Fibroblast of skin of back (primary cell): ENCODE measurements at regions not wholly inside any gene's neighbourhood (a gene's known extent, or its start where the extent isn't known, plus 50 kb on each side); places are given as distances from the start of the nearest gene placed in this dataset.
"Not testable (repeated sequence)": the region's sequence is repeated elsewhere in the genome, so short reads cannot be mapped to it uniquely, and the experiment has no call there.

Source experiments
- DNase-seq: peaks from one replicate; pipeline ENCODE4 v3.0.0-alpha.2; 2013

DNA sequence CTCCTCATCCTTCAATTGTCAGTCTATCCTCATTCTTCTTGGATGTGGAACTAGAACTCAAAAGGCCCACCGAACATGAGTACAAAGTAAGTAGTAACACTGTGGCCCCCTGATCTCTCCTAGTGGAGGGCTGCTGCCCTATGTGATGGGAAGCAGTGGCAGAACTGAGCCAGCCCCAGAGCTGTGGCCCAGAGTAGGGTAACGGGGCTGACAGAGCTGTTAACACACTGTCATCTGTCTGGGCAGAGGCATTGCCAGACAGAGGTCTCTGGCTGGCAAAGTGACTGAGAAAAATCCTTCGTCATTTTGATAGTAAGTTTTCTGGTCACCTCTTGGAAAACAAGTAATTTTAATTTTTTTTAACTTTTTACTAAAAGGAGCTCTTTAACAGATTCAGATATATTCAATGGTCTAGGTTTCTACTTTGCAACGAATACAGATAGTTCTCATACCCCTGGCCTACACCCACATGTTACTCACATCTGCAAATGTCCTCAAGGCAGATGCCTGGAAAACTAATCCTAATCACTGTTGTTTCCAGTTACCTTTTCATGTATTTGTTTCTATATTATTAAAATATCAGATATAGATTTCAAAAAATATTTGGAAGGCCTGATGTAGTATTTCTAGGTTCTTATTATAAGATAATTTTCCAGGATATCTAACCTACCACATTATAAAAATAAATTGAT lies 588.7 kb downstream of the CPS1 start:
- no peak for DNase-seq

DNA sequence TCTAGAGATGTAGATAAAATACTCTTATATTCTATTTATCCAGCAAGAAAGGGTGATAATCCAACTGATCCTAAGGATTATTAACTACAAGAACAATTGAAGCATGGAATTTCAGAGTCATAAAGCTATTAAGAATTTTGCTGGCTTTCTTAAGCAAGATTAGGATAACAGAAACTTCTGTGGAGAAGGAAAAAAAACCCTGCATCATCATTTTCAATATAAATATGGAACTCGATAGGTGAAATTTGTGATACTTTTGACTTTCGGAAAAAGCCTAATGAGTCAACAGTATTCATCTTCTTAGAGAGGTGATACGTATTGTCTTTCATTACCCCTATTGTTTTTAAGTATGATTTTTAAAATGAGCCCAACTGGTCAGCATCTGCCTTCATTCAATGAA lies 593.3 kb downstream of the CPS1 start:
- no peak for DNase-seq

DNA sequence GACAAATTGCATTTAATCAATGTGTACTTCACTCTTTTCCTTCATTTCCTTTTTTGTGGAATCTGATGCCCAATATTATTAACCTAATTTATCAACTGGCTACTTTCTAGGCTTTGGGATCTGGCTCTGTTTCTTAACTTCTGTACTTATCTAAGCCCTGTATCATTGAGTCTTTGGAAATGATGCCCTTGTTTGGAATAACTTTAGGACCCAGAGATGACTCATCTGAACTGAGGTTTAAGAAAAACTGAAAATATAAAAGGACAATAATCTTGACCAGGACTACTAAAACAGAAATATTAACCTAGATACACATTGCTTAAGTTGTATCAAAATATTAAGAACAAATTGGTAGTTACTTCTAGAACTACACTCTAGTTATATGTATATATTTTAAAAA lies 600.8 kb downstream of the CPS1 start:
- DNase-seq: peak; percentile 33

DNA sequence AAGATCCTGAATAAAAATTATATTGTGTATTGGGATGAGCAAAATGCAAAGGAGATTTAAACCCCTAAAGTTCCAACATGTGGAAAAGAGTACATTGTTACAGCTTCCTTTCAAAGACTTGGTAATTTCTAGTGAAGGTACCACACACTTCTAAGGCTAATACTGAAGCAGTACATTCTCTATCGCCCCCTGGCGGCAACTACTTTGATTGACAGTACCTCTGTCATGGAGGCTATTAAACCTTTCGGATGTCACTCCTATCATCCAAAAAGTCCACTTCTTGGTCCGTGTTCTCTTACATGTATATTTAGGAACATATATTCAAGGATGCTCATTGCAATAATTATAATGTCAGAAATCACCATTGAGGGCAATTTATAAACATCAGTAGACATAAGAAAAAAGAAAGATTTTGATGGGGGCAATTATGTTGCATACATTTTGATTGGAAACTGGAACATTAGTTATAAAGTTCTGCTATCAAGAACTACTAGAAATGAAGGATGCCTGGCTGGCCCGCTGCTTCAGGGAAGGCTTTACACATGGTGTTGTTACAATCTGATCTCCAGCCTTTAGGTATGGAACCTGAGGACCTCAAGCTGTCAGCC lies 601.6 kb downstream of the CPS1 start:
- DNase-seq: peak; percentile 64

DNA sequence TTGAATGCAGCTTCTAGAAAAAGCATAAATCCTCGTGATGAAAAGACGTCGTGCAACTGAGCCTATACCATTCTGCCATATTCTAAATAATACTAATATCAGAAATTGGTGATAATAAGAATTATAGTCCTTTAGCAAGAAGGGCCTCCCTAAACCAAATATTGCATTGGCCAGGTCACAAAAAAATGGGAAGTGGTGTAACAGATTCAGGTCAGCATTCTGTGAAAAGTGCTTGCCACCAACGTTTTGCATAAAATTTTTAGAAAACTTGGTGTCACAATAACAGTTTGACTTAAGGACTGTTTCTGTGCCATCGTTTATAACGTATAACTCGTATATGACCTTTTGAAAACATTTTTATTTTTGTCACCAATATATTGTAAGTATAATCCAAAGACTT lies 603.6 kb downstream of the CPS1 start:
- no peak for DNase-seq

DNA sequence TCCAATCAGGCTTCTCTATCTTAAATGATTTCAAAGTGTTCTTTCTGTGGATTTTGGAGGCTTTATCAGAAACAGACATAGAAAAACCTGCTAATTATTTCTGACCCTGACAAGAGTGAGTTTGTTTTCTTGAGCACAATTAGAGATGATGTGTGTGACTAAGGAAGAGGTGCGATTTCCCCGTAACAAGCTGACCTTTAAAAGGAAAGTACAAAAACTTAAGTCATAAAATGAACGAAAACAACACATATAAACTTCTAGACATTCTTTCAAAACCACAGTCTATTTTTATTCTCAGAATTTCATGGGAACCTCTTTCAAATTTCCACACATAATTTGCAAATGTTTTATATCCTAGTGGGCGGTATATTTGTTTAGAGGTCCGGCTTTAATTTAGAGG lies 604.8 kb downstream of the CPS1 start:
- peak; percentile 20 for DNase-seq

DNA sequence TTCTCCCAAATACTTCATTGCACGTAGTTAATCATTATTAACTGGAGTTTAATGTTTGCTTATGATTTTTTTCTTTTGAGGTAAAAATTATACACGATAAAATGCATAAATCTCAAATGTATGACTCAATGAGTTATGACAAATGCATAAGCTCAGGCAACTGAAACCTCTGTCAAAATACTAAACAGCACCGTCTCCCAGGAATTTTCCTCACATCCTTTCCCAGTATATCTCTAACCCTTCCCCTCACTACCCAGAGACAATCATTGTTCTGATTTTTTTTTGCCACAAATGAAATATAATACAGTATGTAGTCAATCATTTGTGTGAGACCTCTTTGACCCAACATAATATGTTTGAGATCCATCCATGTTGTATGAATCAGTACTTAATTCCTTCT lies 606.5 kb downstream of the CPS1 start:
- peak; percentile 34 for DNase-seq

DNA sequence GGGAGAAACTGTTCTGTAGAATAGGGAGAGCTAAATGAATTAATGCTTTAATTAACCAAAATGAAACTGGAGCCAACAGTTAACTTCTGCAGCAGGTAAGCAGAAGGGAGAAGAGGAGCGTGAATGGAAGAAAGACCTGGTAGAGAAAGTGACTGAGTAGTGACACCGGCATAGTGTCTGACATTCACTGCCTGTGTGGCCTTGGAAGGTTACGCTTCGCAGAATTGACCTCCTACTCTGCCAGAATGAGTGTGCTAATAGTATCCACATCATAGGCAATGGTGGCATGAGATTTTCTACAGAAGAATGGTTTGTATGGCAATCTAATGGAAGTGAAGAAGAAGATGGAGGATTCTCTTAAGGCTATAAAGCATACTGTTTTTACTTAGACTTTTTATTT lies 614.4 kb downstream of the CPS1 start:
- no peak for DNase-seq

DNA sequence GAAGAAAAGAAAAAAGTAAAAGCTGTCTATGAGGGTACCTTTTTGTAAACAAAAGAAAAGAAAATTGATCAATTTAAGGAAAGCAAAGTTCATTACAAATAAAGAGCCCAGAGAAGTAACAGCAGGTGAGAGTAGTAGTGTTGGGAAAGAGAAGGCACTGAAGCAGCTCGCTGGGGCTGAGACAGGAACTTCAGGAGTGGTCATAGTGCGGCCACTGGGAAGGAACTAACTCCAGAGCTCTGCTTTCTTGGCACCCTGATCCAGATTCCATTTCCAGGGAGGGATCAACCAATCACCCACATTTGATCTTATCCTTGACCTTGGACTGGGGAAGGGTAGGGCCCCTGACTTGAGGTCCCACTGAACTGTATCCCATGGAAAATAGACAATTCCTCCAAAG lies 617.6 kb downstream of the CPS1 start:
- no peak for DNase-seq

DNA sequence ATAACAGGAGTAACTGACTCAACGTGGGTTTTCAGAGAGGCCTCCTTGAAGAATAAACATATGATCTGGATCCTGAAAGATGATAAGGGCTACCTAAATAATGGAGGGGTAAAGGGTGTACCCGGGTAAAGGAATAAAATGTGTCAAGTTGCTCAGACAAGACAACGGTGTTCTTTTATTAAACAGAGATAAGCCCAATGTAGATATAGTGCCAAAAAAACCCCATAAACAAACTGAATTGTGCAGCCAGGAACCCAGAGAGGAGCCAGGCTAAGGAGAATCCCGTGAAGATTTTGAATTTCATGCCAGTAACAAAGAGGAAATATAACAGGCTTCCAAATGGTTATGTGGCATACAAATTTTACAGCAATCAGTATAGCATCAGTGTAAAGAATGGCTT lies 618.2 kb downstream of the CPS1 start:
- DNase-seq: no peak

DNA sequence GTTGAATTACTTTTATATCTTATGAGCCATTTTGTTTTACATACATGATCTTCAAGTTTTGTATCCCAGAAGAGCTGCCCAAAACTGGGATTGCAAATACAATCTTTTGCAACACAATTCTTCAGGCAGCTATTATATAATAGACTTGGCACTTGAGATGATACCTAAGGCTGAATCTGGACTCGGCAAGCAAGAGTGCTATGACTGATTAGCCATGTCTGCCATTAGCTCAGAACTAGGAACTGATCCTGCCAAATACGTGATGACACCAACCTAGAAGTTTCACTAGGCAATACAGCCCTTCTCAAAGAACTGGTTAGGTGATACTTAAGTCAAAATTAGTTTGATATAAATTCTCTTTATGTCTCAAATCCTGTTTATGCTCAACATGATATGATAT lies 619.6 kb downstream of the CPS1 start:
- DNase-seq: no peak

DNA sequence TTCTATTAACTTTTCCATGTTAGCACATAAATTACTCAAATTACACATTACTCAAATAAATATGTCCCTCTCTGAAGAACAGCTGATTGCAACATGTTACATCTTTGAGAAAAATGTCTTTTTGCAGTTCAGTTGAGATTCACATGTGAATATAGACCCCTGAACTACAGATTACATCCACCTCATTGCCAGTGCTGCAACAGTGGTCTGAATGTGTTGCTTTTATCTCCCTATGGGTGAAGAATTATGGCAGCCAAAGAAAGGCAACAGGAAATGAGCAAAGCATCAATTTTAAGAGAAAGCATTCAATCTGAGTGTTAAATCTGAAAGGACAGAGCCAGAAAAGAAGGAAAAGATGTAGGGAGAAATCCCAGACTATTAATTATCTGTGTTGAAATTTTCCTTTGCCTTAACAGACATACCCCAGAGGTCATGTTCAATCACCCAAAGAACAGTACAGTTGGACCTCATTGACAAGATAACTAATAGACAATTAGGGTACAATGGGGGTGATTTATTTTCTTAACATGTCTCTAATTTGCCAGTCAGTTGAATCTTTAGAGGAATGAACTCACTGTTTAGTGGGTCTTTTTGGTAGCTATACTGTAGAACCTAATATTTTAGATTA lies 620.2 kb downstream of the CPS1 start:
- DNase-seq: no peak

DNA sequence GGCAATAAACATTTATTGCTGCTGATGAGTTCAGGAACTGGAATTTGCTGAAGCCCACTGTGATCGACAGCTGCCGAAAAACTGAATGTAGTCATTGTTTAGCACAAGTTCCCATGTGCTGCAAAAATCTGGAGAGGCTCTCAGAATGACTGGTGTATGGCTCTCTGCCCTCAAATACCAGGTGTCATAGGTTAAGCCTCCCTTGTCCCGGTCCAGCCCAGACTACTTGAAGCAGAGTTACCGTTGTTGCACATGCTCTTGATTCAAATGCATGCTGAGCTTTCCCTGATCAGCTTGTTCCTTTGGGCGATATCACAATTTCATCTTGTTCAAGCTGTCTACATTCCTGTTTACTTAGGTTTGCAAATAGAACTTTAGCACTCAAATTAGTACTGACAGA lies 625.2 kb downstream of the CPS1 start:
- DNase-seq: no peak

DNA sequence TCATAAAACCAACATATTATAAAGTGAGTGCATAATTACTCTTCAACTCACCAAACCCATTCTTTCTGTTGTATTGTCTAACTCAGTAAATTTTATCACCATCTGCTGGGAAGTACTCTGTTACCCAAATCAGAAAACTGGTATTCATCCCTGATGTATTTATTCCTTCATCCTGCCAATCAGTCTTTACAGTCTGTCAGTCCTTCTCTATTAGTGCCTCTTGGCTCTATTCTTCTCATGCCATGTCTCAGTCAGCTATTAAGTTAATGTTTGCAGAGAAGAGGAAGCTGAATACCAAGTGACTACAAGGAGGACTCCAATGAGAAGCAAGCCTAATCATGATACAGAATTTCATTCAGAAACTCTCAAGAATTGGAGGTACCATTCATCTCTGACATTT lies 631.2 kb downstream of the CPS1 start:
- no peak for DNase-seq

DNA sequence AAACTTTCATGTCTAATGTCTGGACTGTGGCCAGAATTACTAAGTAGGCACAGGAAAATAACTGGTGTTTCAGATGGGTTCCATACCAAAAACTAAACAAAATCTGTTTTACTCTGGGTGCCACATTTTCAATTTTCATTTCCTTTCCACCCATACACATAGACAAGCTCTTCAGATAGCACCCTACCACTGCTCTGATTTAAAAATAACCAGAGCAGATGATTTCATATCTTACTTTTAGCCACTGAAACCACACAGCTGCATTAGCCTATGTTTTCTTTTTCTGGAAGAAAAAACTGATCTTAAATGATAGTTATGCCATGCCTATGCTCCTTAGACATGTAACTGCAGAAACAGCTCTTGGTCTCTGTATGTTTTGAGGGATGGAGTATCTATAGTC lies 647.6 kb downstream of the CPS1 start:
- DNase-seq: no peak

DNA sequence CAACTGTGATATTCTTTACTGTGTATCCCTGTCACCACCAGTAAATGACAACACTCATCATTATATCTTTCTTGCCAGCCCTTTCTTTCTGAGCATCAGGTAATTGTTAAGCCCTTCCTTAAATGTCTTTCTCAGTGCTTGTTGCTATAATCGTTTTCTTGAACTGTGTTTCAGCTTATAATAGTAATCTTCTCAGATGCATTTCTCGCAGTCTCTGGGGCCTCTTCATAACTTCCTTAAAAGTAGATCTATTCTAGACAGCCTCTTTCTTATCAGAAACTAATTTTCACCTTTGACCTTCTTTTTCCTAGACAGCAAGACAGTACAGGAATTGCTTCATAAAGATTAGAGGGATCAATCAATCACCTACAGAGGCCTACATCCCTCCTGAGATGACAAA lies 648.1 kb downstream of the CPS1 start:
- DNase-seq: no peak

DNA sequence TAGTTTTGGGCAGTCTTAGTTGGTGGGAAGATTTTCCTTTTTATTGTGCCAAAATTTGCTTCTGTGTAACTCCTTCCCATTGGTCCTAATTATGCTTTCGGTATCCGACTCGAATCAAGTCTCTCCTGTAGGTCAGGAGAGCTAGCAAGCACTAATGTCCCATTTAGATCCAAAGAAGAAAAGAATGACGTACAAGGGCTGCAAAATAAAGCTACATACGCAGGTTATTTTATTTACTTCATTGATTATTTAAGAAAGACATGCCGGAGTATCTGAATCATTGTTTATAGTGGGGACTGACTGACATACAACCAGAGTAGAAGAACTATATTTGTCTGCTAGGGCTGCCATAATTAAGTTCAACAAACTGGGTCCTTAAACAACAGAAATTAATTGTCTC lies 648.5 kb downstream of the CPS1 start:
- no peak for DNase-seq

DNA sequence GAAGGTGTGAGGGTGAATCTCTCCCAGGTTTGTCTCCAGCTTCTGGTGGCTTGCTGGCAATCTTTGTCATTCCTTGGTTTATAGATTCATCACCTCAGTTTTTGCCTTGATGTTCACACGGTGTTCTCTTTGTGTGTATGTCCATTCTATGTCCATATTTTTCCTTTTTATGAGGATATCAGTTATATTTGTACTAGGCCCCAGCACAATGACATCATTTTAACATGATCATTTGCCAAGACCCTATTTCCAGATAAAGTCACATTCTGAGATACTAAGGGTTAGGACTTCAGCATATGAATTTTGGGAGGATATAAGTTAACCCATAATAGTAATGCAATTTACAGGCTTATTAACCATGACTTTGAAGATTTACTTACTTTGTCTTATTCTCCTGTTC lies 649.0 kb downstream of the CPS1 start:
- DNase-seq: no peak

DNA sequence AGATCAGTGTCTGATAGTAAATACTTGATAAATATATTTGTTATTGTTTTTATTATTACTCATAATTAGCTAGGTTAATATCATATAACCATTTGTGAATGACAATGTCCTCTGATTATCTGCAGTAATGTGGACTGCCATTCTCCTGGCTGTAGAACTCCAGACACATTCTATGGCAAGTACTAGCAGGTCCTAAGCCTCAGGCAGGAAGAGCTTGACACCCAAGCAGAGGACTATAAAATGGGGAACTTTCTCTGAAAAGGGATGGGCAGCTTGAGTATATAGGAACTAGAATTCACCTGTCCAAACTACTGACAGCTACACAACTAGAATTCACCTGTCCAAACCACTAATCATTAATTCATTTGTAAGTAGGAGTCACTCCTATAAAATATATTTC lies 649.4 kb downstream of the CPS1 start:
- no peak for DNase-seq

DNA sequence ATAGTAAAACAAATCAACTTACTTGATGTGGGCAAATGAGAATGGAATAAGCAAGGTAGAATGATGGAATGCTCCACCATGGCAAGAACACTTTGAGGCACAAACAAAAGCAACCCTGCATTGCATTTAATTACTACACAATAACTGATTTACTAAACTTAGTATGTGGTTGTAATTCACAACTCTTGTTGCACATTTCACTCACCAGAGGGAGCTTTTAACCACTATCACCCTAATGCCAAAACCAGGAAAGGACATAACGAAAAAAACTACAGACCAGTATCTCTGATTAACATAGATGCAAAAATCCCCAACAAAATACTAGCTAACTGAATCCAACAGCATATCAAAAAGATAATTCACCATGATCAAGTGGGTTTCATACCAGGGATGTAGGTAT lies 659.8 kb downstream of the CPS1 start:
- no peak for DNase-seq

DNA sequence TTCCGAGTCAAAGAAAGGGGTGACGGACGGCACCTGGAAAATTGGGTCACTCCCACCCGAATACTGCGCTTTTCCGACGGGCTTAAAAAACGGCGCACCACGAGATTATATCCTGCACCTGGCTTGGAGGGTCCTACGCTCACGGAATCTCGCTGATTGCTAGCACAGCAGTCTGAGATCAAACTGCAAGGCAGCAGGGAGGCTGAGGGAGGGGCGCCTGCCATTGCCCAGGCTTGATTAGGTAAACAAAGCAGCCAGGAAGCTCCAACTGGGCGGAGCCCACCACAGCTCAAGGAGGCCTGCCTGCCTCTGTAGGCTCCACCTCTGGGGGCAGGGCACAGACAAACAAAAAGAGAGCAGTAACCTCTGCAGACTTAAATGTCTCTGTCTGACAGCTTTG lies 663.1 kb downstream of the CPS1 start:
- DNase-seq: not testable (repeated sequence)

DNA sequence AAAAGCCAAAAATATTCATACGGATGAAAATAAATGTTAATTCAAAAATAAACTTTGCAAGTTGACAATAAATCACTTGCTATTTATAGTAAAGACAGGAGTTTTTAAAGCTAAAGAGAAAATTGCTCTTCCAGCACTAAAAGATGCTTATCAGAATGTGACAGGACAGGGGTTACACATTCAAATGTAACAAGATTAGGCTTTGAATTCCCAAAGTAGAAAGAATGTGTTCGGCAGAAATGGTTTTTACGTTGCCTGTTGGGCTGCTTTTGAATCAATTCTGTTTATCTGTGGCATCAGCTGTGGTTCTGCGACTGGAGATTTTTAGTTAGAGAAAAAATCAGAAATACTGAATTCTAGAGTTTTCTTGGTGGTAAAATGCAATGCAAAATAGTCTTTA lies 669.4 kb downstream of the CPS1 start:
- DNase-seq: no peak

DNA sequence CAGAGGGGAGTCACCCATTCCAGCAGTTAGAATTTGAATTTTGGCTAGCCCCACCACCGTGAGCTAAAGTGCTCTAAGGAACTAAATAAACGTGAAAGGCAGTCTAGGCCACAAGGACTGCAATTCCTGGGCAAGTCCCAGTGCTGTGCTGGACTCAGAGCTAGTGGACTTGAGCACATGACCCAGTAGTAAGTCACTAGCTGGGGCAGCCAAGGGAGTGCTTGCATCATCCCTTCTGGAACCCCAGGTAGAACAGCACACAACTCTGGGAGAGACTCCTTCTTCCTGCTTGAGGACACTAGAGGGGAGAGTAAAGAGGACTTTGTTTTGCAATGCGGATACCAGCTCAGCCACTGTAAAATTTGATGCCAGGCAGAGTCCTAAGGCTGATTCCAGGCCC lies 672.2 kb downstream of the CPS1 start:
- no peak for DNase-seq

DNA sequence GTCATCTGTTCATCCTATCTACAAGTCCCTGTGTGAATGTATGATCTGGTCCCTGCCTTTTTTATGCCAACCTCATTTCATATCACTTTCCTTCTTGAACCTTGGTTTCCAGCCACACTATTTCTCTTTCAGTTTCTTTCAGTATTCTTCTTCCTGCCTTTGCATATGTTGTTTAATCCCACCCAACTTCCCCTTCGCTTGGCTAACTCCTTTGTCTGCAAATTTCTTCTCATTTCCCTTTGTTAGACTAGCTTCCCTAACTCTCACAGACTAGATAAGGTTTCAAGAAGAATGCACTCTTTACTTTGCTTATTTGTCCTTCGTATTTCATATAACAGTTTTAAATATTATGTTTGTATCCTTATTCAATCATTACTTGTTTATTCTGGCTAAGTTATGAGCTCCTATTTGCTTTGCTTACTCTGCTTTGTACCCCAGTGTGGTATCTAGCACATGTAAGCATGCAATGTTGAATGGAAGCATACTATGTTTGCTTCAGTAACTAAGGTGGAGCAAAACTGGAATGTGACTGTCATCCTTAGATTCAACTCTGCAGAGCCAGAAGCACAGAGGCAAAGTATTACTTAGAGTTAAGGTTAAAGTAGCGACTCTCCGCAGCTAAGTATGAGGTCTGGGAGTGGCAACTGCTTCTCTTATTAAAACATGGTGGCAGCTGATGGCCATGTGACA lies 681.3 kb downstream of the CPS1 start:
- DNase-seq: no peak
